ENCODE measurements at regions not wholly inside any gene's neighbourhood (a gene's known extent, or its start where the extent isn't known, plus 50 kb on each side); places are given as distances from the start of the nearest gene placed in this dataset.

- no peak for DNase-seq
Measured at GRCh38 chr7:96933067-96933645, 72.2 kb upstream of the DLX6 start.

- DNase-seq, result no peak
Measured at GRCh38 chr7:96936621-96937020, 68.7 kb upstream of the DLX6 start.

GRCh38 chr7:96942112-96942511, 63.2 kb upstream of the DLX6 start:
- no peak for DNase-seq

- DNase-seq, result peak; percentile 20
Measured at GRCh38 chr7:96949766-96950165, 55.6 kb upstream of the DLX6 start.

- DNase-seq, result peak; percentile 76
Measured at GRCh38 chr7:96952974-96953391, 52.4 kb upstream of the DLX6 start.

- DNase-seq, result peak; percentile 5
Measured at GRCh38 chr7:96953676-96954513, 51.5 kb upstream of the DLX6 start.
